ENCODE measurements at regions not wholly inside any gene's neighbourhood (a gene's known extent, or its start where the extent isn't known, plus 50 kb on each side); places are given as distances from the start of the nearest gene placed in this dataset.
"Not testable (repeated sequence)": the region's sequence is repeated elsewhere in the genome, so short reads cannot be mapped to it uniquely, and the experiment has no call there.

DNA sequence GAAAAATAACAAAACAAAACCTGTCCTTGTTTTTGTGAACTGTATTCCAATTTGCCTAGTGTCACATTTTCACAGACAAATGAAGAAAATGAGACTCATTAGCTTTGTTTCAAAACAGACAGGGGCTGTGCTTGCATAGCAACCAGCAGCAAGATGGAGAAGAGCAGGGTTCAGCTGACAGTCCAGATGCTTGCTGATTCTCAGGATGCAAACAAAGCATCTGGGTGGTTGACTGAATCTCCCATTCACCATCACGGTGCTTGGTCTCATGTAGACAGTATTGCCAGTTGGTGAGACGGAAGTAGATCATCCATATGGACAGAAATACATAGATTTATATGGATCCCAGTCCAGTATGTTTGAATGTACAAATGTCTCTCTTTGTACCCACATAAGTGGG, 326.8 kb downstream of the CCDC85A start:
- DNase-seq (ENCODE audit: low spot score) = no peak
- no peak for ATAC-seq

- ATAC-seq (no peak), DNase-seq (ENCODE audit: low spot score) (no peak)
Observed at GRCh38 chr2:56515399-56515798, 331.6 kb downstream of the CCDC85A start.

- ATAC-seq (no peak), DNase-seq (ENCODE audit: low spot score) (no peak)
Observed at GRCh38 chr2:56519806-56520205, 336.0 kb downstream of the CCDC85A start.

DNA sequence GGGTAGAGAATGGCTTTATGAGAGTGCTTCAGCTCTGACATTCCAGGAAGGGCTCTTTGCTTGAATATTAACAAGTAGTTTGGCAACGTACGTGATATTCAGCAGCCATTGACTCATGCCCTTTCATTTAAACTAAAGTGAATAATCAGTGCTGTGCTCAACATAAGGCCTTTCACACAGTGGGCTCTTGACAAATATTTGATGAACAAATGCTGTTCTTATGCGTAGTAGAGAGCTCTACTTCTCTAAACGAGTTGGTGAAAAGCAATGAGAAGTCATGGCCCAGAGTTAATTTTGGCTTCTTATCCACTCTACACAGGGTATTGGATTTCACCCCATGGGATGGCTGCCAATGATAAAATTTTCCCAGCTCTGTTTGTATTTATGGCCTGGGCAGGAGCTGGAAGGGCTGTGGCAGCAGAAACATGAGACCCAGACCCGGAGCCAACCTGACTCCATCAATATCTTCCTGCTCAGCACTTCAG, 338.9 kb downstream of the CCDC85A start:
- ATAC-seq (peak; percentile 97), DNase-seq (ENCODE audit: low spot score) (peak; percentile 82)

- DNase-seq (ENCODE audit: low spot score) (no peak), ATAC-seq (no peak)
Observed at GRCh38 chr2:56523816-56524215, 340.0 kb downstream of the CCDC85A start.

DNA sequence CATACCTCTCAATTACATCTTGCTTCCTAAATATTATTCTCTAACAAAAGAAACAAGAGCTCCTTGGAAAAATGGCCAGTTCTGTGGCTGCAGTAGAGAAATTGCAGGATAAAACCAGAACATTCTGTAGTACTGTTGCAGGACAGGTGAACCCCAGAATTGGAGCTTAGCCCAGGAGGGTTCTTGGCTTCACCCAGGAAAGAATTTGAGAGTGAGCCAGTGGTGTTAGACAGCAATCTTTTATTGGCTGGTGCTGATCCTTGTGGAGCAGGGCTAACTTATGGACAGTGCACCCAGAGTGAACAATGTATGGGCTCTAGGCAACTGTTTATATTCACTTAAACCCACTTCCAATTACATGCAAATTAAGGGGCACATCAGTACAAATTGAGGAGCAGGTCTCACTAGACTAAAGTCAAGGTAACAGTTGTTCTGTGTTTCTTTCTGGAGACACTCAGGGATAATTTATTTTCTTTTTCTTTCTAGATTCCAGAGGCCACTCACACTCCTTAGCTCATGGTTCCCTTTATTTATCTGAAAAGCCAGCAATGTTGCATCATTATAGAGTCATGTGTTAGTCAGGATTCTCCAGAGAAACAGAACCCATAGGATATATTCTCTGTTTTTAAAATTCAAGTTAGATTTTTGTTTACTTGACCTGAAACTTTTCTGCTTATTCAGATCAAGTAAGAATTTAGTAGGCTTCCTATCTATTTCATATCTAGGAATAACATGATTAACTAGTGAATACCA, 348.1 kb downstream of the CCDC85A start:
- peak; percentile 45 for DNase-seq (ENCODE audit: low spot score)

DNA sequence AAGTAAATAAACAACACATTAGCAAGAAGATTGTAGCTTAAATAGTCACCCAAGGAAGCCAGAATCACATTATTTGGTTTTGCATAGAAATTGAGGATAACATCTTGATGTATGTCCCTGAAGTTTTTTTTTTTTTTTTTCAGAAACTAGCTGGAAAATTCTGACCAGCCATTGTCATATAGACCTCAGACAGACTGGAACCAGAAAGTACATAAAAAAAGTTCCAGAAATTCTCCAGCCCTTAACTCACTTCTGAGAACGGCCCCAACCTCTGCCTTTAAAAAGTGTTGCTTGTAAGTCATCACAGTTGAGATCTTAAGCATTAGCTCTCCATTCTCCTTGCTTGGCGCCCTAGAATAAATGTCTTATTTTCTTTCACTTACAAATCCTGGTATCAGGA, 350.5 kb downstream of the CCDC85A start:
- ATAC-seq (no peak), DNase-seq (ENCODE audit: low spot score) (no peak)

More for the DNA sequence above, 348.1 kb downstream of the CCDC85A start:
- peak; percentile 59 for ATAC-seq

GRCh38 chr2:56537756-56538155, 354.0 kb downstream of the CCDC85A start:
- no peak for DNase-seq (ENCODE audit: low spot score)
- ATAC-seq = no peak

DNA sequence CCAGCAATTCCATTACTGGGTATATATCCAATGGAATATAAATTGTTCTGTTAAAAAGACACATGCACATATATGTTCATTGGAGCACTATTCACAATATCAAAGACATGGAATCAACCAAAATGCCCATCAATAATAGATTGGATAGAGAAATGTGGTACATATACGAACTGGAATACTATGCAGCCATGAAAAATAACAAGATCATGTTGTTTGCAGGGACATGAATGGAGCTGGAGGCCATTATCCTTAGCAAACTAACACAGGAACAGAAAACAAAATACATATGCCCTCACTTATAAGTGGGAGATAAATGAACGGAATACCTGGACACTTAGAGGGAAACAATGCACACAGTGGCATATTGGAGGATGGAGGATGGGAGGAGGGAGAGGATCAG, 355.8 kb downstream of the CCDC85A start:
- ATAC-seq = no peak
- no peak for DNase-seq (ENCODE audit: low spot score)

DNA sequence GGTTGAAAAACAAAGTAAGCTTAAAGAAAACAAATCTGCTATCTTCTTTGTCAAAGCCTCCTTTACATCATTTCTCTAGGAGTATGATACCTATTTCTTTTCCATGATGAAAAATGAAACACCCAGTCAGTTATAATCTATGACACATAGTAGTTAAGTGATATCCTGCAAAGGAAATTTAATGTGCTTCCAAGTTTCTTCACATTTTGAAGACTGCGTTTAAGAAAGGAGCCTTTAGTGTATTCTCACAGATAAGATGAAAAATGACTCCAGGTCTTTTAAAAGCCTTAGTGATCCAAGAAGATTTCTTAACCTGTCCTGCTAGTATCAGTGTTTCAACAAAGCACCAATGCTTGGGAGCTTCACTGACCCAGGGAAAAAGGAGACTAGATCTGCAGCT, 356.7 kb downstream of the CCDC85A start:
- ATAC-seq (no peak), DNase-seq (ENCODE audit: low spot score) (no peak)

DNA sequence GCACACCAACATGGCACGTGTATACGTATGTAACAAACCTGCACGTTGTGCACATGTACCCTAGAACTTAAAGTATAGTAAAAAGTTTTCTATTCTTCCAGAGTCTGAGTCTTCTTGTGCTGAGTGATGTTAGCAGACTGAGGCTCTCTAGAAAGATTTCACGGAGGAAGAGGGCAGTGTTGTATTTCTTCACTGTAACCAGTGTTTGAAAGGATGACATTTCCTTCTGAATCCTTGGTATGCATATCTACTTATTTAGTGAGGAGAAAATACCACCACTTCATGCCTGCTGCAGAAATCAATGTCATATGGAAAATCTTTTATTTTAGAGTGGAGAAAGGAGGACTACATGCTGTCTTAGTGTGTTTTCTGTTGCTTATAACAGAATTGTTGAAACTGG, 357.1 kb downstream of the CCDC85A start:
- ATAC-seq = no peak
- no peak for DNase-seq (ENCODE audit: low spot score)

GRCh38 chr2:56542213-56542612, 358.4 kb downstream of the CCDC85A start:
- ATAC-seq (no peak), DNase-seq (ENCODE audit: low spot score) (no peak)

- no peak for DNase-seq (ENCODE audit: low spot score)
- no peak for ATAC-seq
Observed at GRCh38 chr2:56565143-56565542, 381.4 kb downstream of the CCDC85A start.

DNA sequence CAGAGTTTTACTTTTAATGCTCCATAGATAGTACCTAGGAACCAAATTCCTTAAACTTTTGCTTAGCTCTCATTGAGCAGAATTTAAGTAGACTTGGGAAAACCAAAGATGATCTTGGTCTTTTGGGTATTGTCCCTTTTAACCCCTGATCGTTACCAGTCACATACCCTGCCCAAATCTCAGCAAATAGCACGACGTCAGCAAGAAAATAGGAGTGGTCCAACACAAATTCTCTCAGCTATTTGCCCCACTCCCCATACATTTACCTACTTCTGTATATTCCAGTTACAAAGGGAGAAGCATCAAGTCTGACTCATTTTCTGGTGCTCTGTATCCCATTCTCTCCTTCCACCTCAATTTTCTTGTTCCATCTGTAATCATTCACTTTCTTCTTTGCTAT, 387.3 kb downstream of the CCDC85A start:
- ATAC-seq (no peak), DNase-seq (ENCODE audit: low spot score) (no peak)

GRCh38 chr2:56576001-56576400, 392.2 kb downstream of the CCDC85A start:
- DNase-seq (ENCODE audit: low spot score) (peak; percentile 60), ATAC-seq (peak; percentile 96)

- DNase-seq (ENCODE audit: low spot score) (no peak), ATAC-seq (no peak)
Observed at GRCh38 chr2:56580242-56580641, 396.5 kb downstream of the CCDC85A start.

DNA sequence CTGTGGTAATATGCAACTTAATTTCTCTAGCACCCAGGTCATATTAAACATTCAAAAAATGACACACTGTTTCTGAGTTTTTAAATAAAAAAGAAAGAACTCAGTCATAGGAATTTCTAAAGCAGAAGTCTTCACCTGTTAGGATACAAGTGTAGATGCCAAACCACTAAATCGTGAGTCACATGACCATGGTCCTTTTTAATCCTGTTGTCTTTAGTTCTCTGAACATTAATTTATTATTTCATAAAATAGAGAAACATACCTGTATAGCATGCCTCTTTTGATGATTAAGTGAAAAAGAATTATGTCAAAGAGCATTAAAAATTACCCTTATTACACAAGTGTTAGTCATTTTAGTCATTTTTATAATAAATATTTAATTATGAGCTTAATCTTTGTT, 398.8 kb downstream of the CCDC85A start:
- no peak for DNase-seq (ENCODE audit: low spot score)
- ATAC-seq = no peak

DNA sequence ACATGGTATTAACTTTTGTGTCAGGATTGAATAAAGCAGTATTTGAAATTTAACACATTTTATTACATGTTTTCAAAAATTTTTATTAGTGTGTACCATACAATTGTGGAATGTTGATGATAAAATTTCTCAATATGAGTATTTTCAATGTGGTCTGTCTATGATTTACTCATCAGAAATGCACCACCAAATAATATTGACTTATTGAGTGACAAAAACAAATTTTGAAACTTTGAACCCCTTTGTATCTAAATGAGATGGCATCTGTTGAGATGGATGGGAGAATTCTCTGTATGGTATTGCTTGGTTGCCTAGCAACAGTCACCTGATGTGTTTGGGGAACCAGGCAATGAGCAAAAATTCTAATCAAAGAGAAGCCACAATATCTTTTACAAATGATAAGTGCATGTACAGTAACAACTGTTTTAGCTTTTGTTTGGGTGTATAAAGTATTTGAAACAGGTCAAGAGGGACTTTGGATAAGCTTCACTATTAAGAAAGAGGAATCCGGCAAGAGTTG, 400.1 kb downstream of the CCDC85A start:
- ATAC-seq (no peak), DNase-seq (ENCODE audit: low spot score) (no peak)

DNA sequence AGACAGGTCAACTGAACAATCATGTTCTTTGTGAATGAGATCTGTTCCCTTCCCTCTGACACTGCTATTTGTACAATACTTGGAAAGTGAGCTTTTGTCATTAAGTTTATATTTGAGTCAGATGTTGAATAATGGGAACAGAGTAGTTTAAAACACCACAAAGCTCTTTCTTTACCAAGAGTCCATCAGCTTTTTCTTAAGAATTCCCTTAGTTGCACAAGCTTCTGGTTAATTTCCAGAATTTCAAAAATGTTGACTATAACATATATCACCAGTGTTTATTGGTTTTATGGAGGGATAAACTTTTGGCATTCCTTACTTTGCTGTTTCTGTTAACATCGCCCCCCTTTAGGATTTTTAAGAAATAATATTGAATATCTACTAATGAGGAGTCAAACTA, 403.7 kb downstream of the CCDC85A start:
- ATAC-seq (no peak), DNase-seq (ENCODE audit: low spot score) (no peak)

DNA sequence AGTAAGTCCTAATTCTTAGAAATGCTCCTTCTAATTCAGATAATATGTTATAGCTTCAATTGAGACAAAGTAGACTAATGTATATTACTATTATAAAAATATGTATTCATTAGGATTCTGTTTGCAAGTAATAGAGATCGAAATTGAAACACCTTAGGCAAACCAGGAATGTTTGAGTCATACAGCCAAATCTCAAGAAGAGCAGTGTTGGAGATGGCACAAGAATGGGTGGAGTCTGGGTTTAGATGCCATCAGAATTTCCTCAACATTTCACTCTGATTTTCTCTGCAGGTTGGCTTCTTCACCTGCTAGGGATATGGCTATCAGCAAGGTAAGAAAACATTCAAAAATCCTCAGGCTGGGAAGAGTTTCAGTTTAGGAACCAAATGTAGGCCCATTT, 405.4 kb downstream of the CCDC85A start:
- DNase-seq (ENCODE audit: low spot score) (no peak), ATAC-seq (no peak)

GRCh38 chr2:56589835-56590234, 406.0 kb downstream of the CCDC85A start:
- DNase-seq (ENCODE audit: low spot score) (no peak), ATAC-seq (no peak)

- DNase-seq (ENCODE audit: low spot score) = no peak
- no peak for ATAC-seq
Observed at GRCh38 chr2:56590611-56591010, 406.8 kb downstream of the CCDC85A start.

DNA sequence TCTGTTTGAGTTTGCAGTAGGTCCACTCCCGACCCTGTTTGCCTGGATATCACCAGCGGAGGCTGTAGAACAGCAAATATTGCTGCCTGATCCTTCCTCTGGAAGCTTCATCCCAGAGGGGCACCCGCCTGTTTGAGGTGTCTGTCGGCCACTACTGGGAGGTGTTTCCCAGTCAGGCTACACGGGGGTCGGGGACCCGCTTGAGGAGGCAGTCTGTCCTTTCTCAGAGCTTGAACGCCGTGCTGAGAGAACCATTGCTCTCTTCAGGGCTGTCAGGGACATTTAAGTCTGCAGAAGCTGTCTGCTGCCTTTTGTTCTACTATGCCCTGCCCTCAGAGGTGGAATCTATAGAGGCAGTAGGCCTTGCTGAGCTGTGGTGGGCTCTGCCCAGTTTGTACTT, 422.3 kb downstream of the CCDC85A start:
- not testable (repeated sequence) for ATAC-seq; DNase-seq (ENCODE audit: low spot score)
